GM12878 (cell line): ENCODE measurements at regions not wholly inside any gene's neighbourhood (a gene's known extent, or its start where the extent isn't known, plus 50 kb on each side); places are given as distances from the start of the nearest gene placed in this dataset.

Source experiments
- TF ChIP-seq, protein P1 (sequence below): IDR thresholded peaks from 2 replicates; pipeline ENCODE4 v1.6.1; 2011; ENCODE audit warnings: low read depth, low read length, improper control_type of control experiment, borderline replicate concordance
- TF ChIP-seq, protein P2 (sequence below), 3 experiments: IDR thresholded peaks in 2 of 3; conservative IDR thresholded peaks in 1 of 3; 2 replicates each; pipeline ENCODE4 v1.5.1; 2011; ENCODE audit warnings: low read depth in 3 of 3, low read length in 3 of 3, mild to moderate bottlenecking in 3 of 3, control low read depth in 2 of 3, moderate library complexity in 2 of 3, inconsistent platforms in 1 of 3, mixed read lengths in 1 of 3; ENCODE audit not compliant: control insufficient read depth in 2 of 3, insufficient read depth in 1 of 3; ENCODE audit errors: extremely low read depth in 1 of 3

DNA sequence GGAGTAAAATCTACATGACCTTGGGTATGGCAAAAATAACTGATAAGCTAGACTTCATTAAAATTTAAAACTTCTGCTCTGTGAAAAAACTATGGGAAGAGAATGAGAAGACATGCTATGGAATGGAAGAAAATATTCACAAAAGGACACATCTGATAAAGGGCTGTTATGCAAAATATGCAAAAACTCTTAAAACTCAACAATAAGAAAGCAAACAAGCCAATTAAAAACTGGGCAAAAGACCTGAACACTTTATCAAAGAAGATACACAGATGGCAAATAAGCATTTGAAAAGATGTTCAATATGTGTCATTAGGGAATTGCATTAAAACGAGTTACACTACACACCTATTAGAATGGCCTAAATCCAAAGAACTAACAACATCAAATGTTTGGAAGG is 439.5 kb downstream of the EFNA5 start:
- TF ChIP-seq, protein P1, sequence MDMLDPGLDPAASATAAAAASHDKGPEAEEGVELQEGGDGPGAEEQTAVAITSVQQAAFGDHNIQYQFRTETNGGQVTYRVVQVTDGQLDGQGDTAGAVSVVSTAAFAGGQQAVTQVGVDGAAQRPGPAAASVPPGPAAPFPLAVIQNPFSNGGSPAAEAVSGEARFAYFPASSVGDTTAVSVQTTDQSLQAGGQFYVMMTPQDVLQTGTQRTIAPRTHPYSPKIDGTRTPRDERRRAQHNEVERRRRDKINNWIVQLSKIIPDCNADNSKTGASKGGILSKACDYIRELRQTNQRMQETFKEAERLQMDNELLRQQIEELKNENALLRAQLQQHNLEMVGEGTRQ: no peak
- TF ChIP-seq, protein P2, sequence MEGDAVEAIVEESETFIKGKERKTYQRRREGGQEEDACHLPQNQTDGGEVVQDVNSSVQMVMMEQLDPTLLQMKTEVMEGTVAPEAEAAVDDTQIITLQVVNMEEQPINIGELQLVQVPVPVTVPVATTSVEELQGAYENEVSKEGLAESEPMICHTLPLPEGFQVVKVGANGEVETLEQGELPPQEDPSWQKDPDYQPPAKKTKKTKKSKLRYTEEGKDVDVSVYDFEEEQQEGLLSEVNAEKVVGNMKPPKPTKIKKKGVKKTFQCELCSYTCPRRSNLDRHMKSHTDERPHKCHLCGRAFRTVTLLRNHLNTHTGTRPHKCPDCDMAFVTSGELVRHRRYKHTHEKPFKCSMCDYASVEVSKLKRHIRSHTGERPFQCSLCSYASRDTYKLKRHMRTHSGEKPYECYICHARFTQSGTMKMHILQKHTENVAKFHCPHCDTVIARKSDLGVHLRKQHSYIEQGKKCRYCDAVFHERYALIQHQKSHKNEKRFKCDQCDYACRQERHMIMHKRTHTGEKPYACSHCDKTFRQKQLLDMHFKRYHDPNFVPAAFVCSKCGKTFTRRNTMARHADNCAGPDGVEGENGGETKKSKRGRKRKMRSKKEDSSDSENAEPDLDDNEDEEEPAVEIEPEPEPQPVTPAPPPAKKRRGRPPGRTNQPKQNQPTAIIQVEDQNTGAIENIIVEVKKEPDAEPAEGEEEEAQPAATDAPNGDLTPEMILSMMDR (IDR thresholded peaks at IDR 0.05 in 2 of 3, conservative IDR thresholded peaks at IDR 0.05 in 1 of 3; ENCODE audit: control insufficient read depth in 2 of 3, extremely low read depth in 1 of 3, insufficient read depth in 1 of 3, low read depth in 3 of 3, low read length in 3 of 3): no peak
